ENCODE measurements at regions not wholly inside any gene's neighbourhood (a gene's known extent, or its start where the extent isn't known, plus 50 kb on each side); places are given as distances from the start of the nearest gene placed in this dataset.

DNA sequence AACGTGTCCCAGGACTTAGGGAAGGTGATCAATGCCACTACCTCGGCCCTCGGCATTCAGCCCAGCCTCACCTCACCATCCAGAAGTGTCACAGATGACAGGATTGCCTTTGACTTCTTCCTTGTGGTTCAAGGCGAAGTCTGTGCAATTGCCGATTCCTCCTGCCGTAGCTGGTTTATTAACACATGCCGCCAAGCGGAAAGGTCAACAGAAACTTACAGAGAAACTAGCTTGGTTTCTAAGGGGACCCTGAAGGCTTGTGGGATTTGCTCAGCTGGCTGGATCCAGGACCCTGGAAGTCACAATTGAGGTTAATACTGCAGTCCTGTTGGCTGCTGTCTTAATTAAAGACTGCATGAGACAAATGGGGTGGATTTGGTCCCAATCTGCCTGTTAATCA lies 65.6 kb downstream of the SHANK2 start:
- no peak for DNase-seq
- no peak overlapping the region for H3K4me3 ChIP-seq
- ATAC-seq, result no peak
- no peaks in the 10 kb centered on the region for H3K9me3 ChIP-seq
- intact Hi-C loops (cut with DNase I, micrococcal nuclease), result no loop called here
- no peaks in the 10 kb centered on the region for H3K36me3 ChIP-seq (ENCODE audit: low read depth)
- no peaks in the 10 kb centered on the region for H3K4me1 ChIP-seq (ENCODE audit: low read depth)
- TF ChIP-seq, protein P1, sequence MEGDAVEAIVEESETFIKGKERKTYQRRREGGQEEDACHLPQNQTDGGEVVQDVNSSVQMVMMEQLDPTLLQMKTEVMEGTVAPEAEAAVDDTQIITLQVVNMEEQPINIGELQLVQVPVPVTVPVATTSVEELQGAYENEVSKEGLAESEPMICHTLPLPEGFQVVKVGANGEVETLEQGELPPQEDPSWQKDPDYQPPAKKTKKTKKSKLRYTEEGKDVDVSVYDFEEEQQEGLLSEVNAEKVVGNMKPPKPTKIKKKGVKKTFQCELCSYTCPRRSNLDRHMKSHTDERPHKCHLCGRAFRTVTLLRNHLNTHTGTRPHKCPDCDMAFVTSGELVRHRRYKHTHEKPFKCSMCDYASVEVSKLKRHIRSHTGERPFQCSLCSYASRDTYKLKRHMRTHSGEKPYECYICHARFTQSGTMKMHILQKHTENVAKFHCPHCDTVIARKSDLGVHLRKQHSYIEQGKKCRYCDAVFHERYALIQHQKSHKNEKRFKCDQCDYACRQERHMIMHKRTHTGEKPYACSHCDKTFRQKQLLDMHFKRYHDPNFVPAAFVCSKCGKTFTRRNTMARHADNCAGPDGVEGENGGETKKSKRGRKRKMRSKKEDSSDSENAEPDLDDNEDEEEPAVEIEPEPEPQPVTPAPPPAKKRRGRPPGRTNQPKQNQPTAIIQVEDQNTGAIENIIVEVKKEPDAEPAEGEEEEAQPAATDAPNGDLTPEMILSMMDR (IDR thresholded peaks at IDR 0.05), result no peak

DNA sequence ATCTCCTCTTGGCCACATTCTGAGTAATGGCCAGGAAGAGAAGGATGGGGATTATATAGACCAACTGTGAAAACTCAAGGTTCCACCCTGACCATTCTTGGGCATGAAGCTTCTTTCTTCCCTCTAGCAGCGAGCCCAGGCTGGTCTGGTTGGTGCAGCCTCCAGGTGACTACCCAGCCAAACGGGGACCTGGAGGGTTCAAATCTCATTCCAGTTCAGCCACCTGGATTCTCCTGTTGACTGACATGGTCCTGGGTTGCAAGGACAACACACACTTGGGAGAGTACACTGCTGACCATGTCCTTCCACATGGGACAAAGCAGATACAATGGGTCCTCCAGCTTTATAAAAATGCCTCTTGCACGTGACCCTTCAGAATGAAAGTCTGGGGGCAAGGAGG lies 67.0 kb downstream of the SHANK2 start:
- H3K4me3 ChIP-seq, result no peak overlapping the region
- H3K9me3 ChIP-seq, result no peaks in the 10 kb centered on the region
- DNase-seq, result no peak
- no peaks in the 10 kb centered on the region for H3K36me3 ChIP-seq (ENCODE audit: low read depth)
- TF ChIP-seq, protein P1 (IDR thresholded peaks at IDR 0.05), result no peak
- H3K4me1 ChIP-seq (ENCODE audit: low read depth), result no peaks in the 10 kb centered on the region
- no peak for ATAC-seq
- intact Hi-C loops (cut with DNase I, micrococcal nuclease), result no loop called here

DNA sequence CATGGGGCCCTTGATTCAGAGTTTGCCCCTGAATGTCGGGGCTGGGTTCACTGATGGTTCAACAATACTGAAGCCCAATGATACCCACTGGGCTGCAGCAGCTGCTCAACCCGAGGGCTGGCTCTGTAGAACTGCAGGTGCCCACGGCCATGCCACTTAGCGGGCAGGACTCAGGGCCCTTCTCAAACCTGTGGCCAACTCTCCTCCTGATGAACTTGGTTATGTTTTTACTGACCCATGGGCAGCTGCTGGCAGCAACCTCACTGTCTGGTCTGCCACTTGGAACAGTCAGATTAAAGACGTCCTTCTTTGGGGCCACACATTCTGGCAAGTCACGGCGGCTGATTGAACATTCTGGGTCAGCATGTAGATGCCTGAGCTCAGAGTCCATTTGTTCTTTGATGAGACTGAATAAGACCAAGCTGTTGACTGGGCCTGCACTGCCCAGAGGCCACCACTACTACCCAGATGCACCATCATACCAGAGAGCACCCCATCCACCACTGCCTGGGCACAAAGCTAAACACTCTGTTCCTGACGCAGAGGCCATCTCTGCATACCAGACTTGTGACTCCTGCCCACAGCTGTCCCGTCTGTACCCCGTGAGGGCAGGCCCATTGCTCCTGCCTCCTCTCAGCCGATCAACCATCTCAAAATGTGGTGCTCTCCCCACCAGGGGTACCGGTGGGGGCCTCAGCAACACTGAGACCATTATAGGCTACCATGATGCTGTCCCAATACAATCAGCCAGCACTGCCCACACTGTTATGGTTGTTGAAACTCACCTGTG lies 67.8 kb downstream of the SHANK2 start:
- TF ChIP-seq, protein P1 (IDR thresholded peaks at IDR 0.05), result no peak
- H3K4me1 ChIP-seq (ENCODE audit: low read depth), result peaks cover under 1% of the 10 kb centered on the region
- H3K36me3 ChIP-seq (ENCODE audit: low read depth), result no peaks in the 10 kb centered on the region
- no peaks in the 10 kb centered on the region for H3K9me3 ChIP-seq
- intact Hi-C loops (cut with DNase I, micrococcal nuclease), result no loop called here
- no peak for ATAC-seq
- H3K4me3 ChIP-seq, result no peak overlapping the region
- no peak for DNase-seq

DNA sequence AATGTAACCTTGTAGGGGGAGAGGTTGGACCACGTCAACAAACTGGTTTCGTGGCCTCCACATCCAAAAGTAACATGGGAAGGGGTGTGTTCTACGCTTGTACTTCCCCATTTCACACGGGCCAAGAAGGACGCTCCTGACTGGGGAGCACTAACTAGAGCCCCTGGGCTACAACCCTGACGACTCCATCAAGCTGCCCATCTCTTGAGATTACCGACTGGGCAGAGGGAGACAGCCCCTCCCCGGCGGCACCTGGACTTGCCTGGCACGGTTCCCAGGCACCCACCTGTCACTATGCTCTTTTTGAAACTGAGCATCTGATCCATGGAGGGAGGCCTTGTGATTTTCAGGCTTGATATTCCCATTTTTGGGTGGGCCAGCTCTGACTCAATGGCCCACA lies 68.5 kb downstream of the SHANK2 start:
- TF ChIP-seq, protein P1 (IDR thresholded peaks at IDR 0.05), result no peak
- no peak overlapping the region for H3K4me3 ChIP-seq
- H3K4me1 ChIP-seq (ENCODE audit: low read depth), result peaks cover 3% of the 10 kb centered on the region
- no peak for DNase-seq
- no peaks in the 10 kb centered on the region for H3K36me3 ChIP-seq (ENCODE audit: low read depth)
- intact Hi-C loops (cut with DNase I, micrococcal nuclease), result no loop called here
- no peak for ATAC-seq
- H3K9me3 ChIP-seq, result no peaks in the 10 kb centered on the region

DNA sequence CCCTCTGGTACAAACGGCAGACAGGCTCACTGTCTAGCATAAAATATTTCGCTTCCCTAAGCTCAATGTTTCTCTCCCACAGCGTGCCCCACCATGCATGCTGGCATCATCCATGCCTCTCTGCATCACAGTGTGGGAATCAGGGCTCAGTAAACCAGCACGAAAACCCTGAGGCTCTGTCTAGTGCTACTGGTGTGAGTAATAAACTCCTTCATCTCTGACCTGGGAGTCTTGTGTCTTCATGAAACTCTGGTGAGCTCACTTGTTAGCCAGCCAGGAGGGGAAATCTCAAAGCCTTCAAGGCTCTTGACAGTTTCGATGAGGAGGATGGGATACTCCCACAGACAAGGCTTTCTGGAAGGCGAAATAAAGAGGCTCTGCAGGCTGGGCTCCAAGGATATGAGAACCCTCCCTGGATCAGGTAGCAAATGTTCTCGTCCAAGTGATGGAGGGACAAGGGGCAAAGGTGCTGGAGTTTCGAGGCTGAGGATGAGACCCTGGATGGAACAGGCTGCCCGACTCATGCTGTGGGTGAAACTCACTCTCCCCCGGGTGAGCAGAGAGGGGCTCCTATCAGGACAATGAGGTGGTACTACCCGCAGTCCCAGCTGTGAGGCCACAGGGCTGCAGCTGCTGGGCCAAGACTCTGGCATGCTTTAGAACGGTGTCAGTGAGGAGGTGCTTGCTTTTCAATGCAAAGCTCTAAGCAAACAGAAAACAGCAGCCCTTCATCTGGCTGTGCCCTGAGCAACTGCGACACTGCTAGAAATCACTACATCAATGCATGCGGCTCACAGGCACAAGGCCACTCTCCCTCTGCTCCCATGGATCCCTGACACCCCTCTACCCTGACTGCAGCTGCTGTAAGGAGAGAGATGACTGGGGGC lies 69.3 kb downstream of the SHANK2 start:
- TF ChIP-seq, protein P1 (IDR thresholded peaks at IDR 0.05), result no peak
- Histone ChIP-seq H3K4me3 (no peak overlapping the region), H3K36me3 (ENCODE audit: low read depth) (no peaks in the 10 kb centered on the region), H3K4me1 (ENCODE audit: low read depth) (peaks cover 3% of the 10 kb centered on the region), H3K9me3 (no peaks in the 10 kb centered on the region)
- no peak for ATAC-seq
- no peak for DNase-seq
- intact Hi-C loops (cut with DNase I, micrococcal nuclease), result no loop called here

All from mucosa of descending colon (tissue), 3 donors.